ENCODE measurements at regions not wholly inside any gene's neighbourhood (a gene's known extent, or its start where the extent isn't known, plus 50 kb on each side); places are given as distances from the start of the nearest gene placed in this dataset.

- TF ChIP-seq, protein P1, sequence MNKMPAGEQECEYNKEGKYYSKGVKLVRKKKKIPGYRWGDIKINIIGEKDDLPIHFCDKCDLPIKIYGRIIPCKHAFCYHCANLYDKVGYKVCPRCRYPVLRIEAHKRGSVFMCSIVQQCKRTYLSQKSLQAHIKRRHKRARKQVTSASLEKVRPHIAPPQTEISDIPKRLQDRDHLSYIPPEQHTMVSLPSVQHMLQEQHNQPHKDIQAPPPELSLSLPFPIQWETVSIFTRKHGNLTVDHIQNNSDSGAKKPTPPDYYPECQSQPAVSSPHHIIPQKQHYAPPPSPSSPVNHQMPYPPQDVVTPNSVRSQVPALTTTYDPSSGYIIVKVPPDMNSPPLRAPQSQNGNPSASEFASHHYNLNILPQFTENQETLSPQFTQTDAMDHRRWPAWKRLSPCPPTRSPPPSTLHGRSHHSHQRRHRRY (tag by site-specific recombination; IDR thresholded peaks at IDR 0.05), result no peak
- TF ChIP-seq ZNF658 (tag by site-specific recombination; IDR thresholded peaks at IDR 0.05) (no peak), ZNF148 (tag by site-specific recombination; IDR thresholded peaks at IDR 0.05; ENCODE audit: borderline replicate concordance) (no peak), GLIS2 (tag by site-specific recombination; IDR thresholded peaks at IDR 0.05) (no peak), ZNF785 (tag by site-specific recombination; IDR thresholded peaks at IDR 0.05) (no peak), ZNF830 (tag by site-specific recombination; IDR thresholded peaks at IDR 0.05; ENCODE audit: low read depth) (no peak), KLF9 (tag by site-specific recombination; IDR thresholded peaks at IDR 0.05; ENCODE audit: low read depth) (no peak), ZNF248 (tag by site-specific recombination; IDR thresholded peaks at IDR 0.05) (no peak), ZSCAN4 (tag by site-specific recombination; IDR thresholded peaks at IDR 0.05) (no peak), ZNF530 (tag by site-specific recombination; IDR thresholded peaks at IDR 0.05; ENCODE audit: low read depth) (no peak), ZNF211 (tag by site-specific recombination; IDR thresholded peaks at IDR 0.05; ENCODE audit: low read depth) (no peak), ZNF112 (tag by site-specific recombination; IDR thresholded peaks at IDR 0.05) (no peak), ZNF140 (tag by site-specific recombination; IDR thresholded peaks at IDR 0.05) (no peak)
Observed at GRCh38 chr4:11732155-11732554, 303.5 kb upstream of the HS3ST1 start (continued).

DNA sequence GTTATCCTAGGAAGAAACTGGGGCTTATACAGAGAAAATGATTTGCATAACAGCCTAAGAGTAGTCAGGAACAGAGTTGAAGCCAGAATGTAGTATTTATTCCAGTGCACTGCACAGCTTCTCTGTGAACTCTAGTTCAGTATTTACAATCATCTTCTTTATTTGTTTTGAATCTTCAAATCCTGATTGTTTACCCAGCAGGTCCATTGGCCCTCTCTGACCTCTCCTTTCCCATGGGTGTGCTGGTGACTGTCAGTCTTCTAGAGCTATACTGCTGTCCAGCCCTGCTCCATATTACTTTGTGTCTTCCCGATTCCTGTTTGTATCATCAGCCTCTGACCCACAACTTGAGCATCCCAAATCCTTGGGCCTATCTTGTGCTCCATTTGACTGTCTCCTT, 301.9 kb upstream of the HS3ST1 start:
- TF ChIP-seq, protein P2, sequence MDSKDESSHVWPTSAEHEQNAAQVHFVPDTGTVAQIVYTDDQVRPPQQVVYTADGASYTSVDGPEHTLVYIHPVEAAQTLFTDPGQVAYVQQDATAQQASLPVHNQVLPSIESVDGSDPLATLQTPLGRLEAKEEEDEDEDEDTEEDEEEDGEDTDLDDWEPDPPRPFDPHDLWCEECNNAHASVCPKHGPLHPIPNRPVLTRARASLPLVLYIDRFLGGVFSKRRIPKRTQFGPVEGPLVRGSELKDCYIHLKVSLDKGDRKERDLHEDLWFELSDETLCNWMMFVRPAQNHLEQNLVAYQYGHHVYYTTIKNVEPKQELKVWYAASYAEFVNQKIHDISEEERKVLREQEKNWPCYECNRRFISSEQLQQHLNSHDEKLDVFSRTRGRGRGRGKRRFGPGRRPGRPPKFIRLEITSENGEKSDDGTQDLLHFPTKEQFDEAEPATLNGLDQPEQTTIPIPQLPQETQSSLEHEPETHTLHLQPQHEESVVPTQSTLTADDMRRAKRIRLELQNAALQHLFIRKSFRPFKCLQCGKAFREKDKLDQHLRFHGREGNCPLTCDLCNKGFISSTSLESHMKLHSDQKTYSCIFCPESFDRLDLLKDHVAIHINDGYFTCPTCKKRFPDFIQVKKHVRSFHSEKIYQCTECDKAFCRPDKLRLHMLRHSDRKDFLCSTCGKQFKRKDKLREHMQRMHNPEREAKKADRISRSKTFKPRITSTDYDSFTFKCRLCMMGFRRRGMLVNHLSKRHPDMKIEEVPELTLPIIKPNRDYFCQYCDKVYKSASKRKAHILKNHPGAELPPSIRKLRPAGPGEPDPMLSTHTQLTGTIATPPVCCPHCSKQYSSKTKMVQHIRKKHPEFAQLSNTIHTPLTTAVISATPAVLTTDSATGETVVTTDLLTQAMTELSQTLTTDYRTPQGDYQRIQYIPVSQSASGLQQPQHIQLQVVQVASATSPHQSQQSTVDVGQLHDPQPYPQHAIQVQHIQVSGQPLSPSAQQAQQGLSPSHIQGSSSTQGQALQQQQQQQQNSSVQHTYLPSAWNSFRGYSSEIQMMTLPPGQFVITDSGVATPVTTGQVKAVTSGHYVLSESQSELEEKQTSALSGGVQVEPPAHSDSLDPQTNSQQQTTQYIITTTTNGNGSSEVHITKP (tag by site-specific recombination; IDR thresholded peaks at IDR 0.05), result no peak
- no peak for TF ChIP-seq BCL6B (tag by site-specific recombination; IDR thresholded peaks at IDR 0.05)
- H3K9me3 ChIP-seq (ENCODE audit: control insufficient read depth, insufficient read depth, low read depth, low read length), result no peaks in the 10 kb centered on the region
- H3K36me3 ChIP-seq (ENCODE audit: control insufficient read depth in 2 of 2, insufficient read depth in 1 of 2, low read length in 2 of 2), result no peaks in the 10 kb centered on the region
- no peak overlapping the region for H3K4me3 ChIP-seq (ENCODE audit: low read depth, low read length)
- H3K27ac ChIP-seq (ENCODE audit: extremely low read depth, low read depth, low read length), result no peak overlapping the region
- ChIA-PET CTCF (no interaction called here), POLR2A (no interaction called here)
- H3K4me1 ChIP-seq (ENCODE audit: control insufficient read depth, insufficient read depth, low read length), result no peaks in the 10 kb centered on the region
